Mesenchymal stem cell (in vitro differentiated cells and primary cell): ENCODE measurements at regions not wholly inside any gene's neighbourhood (a gene's known extent, or its start where the extent isn't known, plus 50 kb on each side); places are given as distances from the start of the nearest gene placed in this dataset.

ENCODE experiments used
- DNase-seq: peaks from one replicate; pipeline ENCODE4 v3.0.0-alpha.2; 2013
- H2AFZ ChIP-seq: one replicate; pipeline ENCODE4 v1.6.1; 2013; ENCODE audit warnings: low read depth, mild to moderate bottlenecking, control low read depth, inconsistent platforms, low read length, moderate library complexity
- H2AK5ac ChIP-seq: 2 replicates; pipeline ENCODE4 v1.6.1; 2013; ENCODE audit warnings: low read length, moderate library complexity, mild to moderate bottlenecking, inconsistent platforms; ENCODE audit not compliant: severe bottlenecking
- H2BK120ac ChIP-seq: one replicate; pipeline ENCODE4 v1.6.1; 2013; ENCODE audit warnings: low read depth, mild to moderate bottlenecking, inconsistent platforms, low read length, moderate library complexity
- H2BK12ac ChIP-seq, 2 experiments: one replicate each; pipeline ENCODE4 v1.6.1; 2013; ENCODE audit warnings: inconsistent platforms in 2 of 2, low read length in 2 of 2, mild to moderate bottlenecking in 2 of 2, moderate library complexity in 2 of 2, control low read depth in 1 of 2
- H2BK15ac ChIP-seq: one replicate; pipeline ENCODE4 v1.6.1; 2013; ENCODE audit warnings: mild to moderate bottlenecking, low read depth, inconsistent platforms; ENCODE audit not compliant: poor library complexity, severe bottlenecking
- H2BK5ac ChIP-seq: 2 replicates; pipeline ENCODE4 v1.6.1; 2013; ENCODE audit warnings: low read depth, mild to moderate bottlenecking, low read length, control low read depth, inconsistent platforms; ENCODE audit not compliant: poor library complexity, severe bottlenecking
- H3K14ac ChIP-seq, 2 experiments: one replicate each; pipeline ENCODE4 v1.6.1; 2013; ENCODE audit warnings: inconsistent platforms in 2 of 2, low read length in 2 of 2, control low read depth in 1 of 2, mild to moderate bottlenecking in 1 of 2, moderate library complexity in 1 of 2
- H3K18ac ChIP-seq, 2 experiments: one replicate each; pipeline ENCODE4 v1.6.1; 2013; ENCODE audit warnings: inconsistent platforms in 2 of 2, low read length in 2 of 2, control low read depth in 1 of 2, low read depth in 1 of 2, mild to moderate bottlenecking in 1 of 2
- H3K23ac ChIP-seq, 2 experiments: one replicate each; pipeline ENCODE4 v1.6.1; 2013; ENCODE audit warnings: inconsistent platforms in 2 of 2, low read length in 2 of 2, mild to moderate bottlenecking in 2 of 2, moderate library complexity in 2 of 2, control low read depth in 1 of 2
- H3K27ac ChIP-seq: 2 replicates; pipeline ENCODE4 v1.5.1; 2013; ENCODE audit warnings: mild to moderate bottlenecking, moderate library complexity, low read length, control low read depth, inconsistent platforms; ENCODE audit not compliant: poor library complexity, severe bottlenecking
- H3K27me3 ChIP-seq, 2 experiments: 2 replicates each; pipeline versions ENCODE4 v1.6.1 to v1.7.0; 2013; ENCODE audit warnings: low read length in 2 of 2, mild to moderate bottlenecking in 2 of 2, moderate library complexity in 2 of 2, control low read depth in 1 of 2, inconsistent platforms in 1 of 2; ENCODE audit not compliant: control insufficient read depth in 1 of 2, insufficient read depth in 1 of 2
- H3K36me3 ChIP-seq, 2 experiments: 2 replicates each; pipeline versions ENCODE4 v1.6.1 to v1.7.0; 2013; ENCODE audit warnings: low read length in 2 of 2, control low read depth in 1 of 2, inconsistent platforms in 1 of 2, low read depth in 1 of 2, mild to moderate bottlenecking in 1 of 2; ENCODE audit not compliant: insufficient read depth in 2 of 2, control insufficient read depth in 1 of 2
- H3K4ac ChIP-seq, 2 experiments: one replicate each; pipeline ENCODE4 v1.6.1; 2013; ENCODE audit warnings: inconsistent platforms in 2 of 2, low read length in 2 of 2, mild to moderate bottlenecking in 2 of 2, moderate library complexity in 2 of 2, control low read depth in 1 of 2, low read depth in 1 of 2
- H3K4me1 ChIP-seq: 2 replicates; pipeline ENCODE4 v1.6.1; 2013; ENCODE audit warnings: low read depth, low read length, control low read depth; ENCODE audit not compliant: control insufficient read depth, insufficient read depth
- H3K4me2 ChIP-seq: 2 replicates; pipeline ENCODE4 v1.6.1; 2013; ENCODE audit warnings: low read length, mild to moderate bottlenecking, inconsistent platforms; ENCODE audit not compliant: poor library complexity, severe bottlenecking
- H3K4me3 ChIP-seq, 2 experiments: 2 replicates each; pipeline versions ENCODE4 v1.5.1 to v1.7.0; 2013; ENCODE audit warnings: low read length in 2 of 2, mild to moderate bottlenecking in 2 of 2, control low read depth in 1 of 2, low read depth in 1 of 2; ENCODE audit not compliant: insufficient read depth in 1 of 2
- H3K79me1 ChIP-seq: replicated peaks from 2 replicates; pipeline ENCODE4 v1.6.1; 2013; ENCODE audit warnings: mild to moderate bottlenecking, control low read depth, low read length, inconsistent platforms; ENCODE audit not compliant: poor library complexity, severe bottlenecking
- H3K9ac ChIP-seq: 2 replicates; pipeline ENCODE4 v1.7.0; 2013; ENCODE audit warnings: mild to moderate bottlenecking, low read length, moderate library complexity
- H3K9me3 ChIP-seq: 2 replicates; pipeline ENCODE4 v1.7.0; 2013; ENCODE audit warnings: mild to moderate bottlenecking, low read length; ENCODE audit not compliant: control insufficient read depth
- H4K8ac ChIP-seq: one replicate; pipeline ENCODE4 v1.6.1; 2013; ENCODE audit warnings: inconsistent platforms, mild to moderate bottlenecking, low read length, moderate library complexity
- H4K91ac ChIP-seq: one replicate; pipeline ENCODE4 v1.6.1; 2013; ENCODE audit warnings: mild to moderate bottlenecking, low read length, inconsistent platforms
- WGBS: methylation state at CpG from one replicate; pipeline ENCODE4 v1.1.7; 2013; ENCODE audit warnings: mixed read lengths; 5-methylcytosine and 5-hydroxymethylcytosine counted together

DNA sequence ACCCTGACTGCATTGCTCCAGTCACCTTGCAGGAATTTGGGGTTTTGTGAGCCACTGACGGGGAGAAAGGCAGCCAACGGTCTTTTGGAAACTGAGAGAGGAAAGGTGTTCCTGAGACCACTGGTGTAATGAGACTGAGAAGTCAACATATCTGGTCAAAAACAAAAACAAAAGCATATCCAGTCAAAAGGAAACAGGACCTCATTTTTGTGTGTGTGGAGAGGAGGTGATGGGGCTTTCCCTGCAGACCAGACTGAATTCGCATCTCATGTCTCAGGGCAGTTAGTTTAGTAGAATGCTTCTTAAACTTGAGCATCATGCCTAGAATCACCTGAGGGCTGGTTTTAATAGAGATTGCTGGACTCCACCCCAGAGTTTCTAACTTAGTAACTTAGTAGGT lies 198.4 kb downstream of the COPRS start:
- Histone ChIP-seq H3K9ac (no peak overlapping the region), H3K4me2 (no peak overlapping the region), H3K4me3 (no peak overlapping the region), H3K9me3 (peaks cover 58% of the 10 kb centered on the region), H3K79me1 (no peaks in the 10 kb centered on the region), H2BK120ac (no peak overlapping the region), H2AFZ (no peak overlapping the region), H3K36me3 (no peaks in the 10 kb centered on the region), H4K8ac (no peak overlapping the region), H2AK5ac (no peak overlapping the region), H4K91ac (no peak overlapping the region), H3K23ac (no peak overlapping the region), H3K27me3 (peaks cover 11 to 21% of the 10 kb centered on the region in 2 experiments), H3K4ac (no peak overlapping the region), H2BK5ac (no peak overlapping the region), H2BK15ac (no peak overlapping the region), H3K27ac (no peak overlapping the region), H3K18ac (no peak overlapping the region), H3K14ac (no peak overlapping the region), H3K4me1 (no peaks in the 10 kb centered on the region), H2BK12ac (no peak overlapping the region)
- no peak for DNase-seq
- WGBS = 100% methylated on average over 2 of the region's 3 CpGs

DNA sequence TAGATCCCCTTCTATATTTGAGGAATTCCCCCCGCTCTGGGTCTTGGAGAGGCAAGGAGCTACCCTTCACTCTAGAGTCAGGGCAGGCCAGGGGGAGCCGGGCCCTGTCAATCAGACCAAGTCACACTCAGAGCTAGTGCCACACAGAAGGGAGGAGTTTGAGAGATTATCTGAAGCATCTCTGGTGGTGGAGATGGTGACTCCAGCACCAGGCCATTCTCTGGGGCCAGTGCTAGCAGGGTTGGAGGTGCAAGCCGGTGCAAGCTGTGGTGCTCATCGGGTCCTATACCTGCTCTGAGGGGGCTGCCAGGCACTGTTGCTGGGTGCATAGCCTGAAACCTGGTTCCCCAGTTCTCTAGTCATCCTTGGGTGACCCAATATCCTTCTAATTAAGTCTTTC lies 201.2 kb downstream of the COPRS start:
- Histone ChIP-seq H3K27me3 (peaks cover 11 to 21% of the 10 kb centered on the region in 2 experiments), H3K4me3 (no peak overlapping the region), H3K14ac (no peak overlapping the region), H2BK12ac (no peak overlapping the region), H4K8ac (no peak overlapping the region), H2BK5ac (no peak overlapping the region), H3K18ac (no peak overlapping the region), H2BK15ac (no peak overlapping the region), H3K9me3 (peaks cover 36% of the 10 kb centered on the region), H3K4ac (no peak overlapping the region), H2AK5ac (no peak overlapping the region), H4K91ac (no peak overlapping the region), H3K23ac (no peak overlapping the region), H3K27ac (no peak overlapping the region), H2AFZ (no peak overlapping the region), H2BK120ac (no peak overlapping the region), H3K36me3 (no peaks in the 10 kb centered on the region), H3K79me1 (no peaks in the 10 kb centered on the region), H3K4me2 (no peak overlapping the region), H3K4me1 (no peaks in the 10 kb centered on the region), H3K9ac (no peak overlapping the region)
- 97% methylated on average over 4 of the region's 4 CpGs for WGBS
- no peak for DNase-seq

DNA sequence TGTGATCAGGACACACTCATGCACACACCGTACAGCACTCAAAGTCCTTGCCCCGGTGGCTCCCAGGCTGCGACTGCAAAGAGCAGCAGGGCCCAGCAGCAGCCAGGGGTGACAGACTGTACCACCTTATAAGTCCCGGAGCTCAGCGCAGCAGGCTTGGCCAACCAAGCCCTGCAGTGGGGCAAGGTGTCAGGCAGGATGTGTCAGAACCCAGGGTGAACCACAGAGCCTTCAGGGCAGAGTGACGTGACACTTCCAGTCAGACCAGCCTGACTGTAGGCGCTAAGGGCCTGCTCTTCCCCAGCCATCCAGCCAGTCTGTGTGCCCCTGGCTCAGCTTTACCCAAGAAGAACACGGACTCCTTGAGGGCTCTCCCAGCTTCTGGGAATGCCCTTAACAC lies 204.1 kb downstream of the COPRS start:
- no peak overlapping the region for H4K8ac ChIP-seq
- no peak overlapping the region for H4K91ac ChIP-seq
- H2BK120ac ChIP-seq = no peak overlapping the region
- H3K27me3 ChIP-seq = peaks cover 4 to 16% of the 10 kb centered on the region in 2 experiments
- no peak overlapping the region for H2BK5ac ChIP-seq
- no peak overlapping the region for H3K9ac ChIP-seq
- H3K23ac ChIP-seq = no peak overlapping the region
- no peaks in the 10 kb centered on the region for H3K79me1 ChIP-seq
- no peaks in the 10 kb centered on the region for H3K36me3 ChIP-seq
- 90% methylated on average over 8 of the region's 8 CpGs for WGBS
- no peak overlapping the region for H2BK15ac ChIP-seq
- H2AFZ ChIP-seq = no peak overlapping the region
- H3K4me3 ChIP-seq = no peak overlapping the region
- H2AK5ac ChIP-seq = no peak overlapping the region
- no peak overlapping the region for H3K4me2 ChIP-seq
- H3K4ac ChIP-seq = no peak overlapping the region
- no peak for DNase-seq
- no peak overlapping the region for H2BK12ac ChIP-seq
- no peaks in the 10 kb centered on the region for H3K4me1 ChIP-seq
- no peak overlapping the region for H3K14ac ChIP-seq
- H3K27ac ChIP-seq = no peak overlapping the region
- H3K18ac ChIP-seq = no peak overlapping the region
- peaks cover 7% of the 10 kb centered on the region for H3K9me3 ChIP-seq

DNA sequence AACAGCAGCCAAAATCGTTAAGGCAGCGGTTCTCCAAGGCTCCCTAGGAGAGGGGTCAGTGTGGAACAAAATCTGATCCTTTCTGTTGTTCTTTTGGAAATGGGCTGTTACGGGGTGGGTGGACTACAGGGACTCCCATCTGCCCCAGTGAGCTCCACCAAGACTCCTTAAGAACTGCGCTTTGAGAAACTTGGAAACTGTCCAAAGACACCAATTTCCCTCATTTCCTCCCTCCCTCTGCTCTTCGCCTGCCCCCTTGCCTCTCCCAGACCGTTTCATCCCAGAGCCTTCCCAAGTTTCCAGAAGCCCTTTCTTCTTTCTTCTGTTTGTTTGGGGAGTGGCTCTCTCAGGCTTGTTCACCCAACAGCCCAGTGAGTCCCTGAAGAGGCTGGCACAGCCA lies 205.4 kb downstream of the COPRS start:
- H4K8ac ChIP-seq = no peak overlapping the region
- no peak overlapping the region for H3K14ac ChIP-seq
- H3K4ac ChIP-seq = no peak overlapping the region
- H2BK120ac ChIP-seq = no peak overlapping the region
- H3K18ac ChIP-seq = no peak overlapping the region
- H3K23ac ChIP-seq = no peak overlapping the region
- H3K4me1 ChIP-seq = no peaks in the 10 kb centered on the region
- no peak overlapping the region for H3K9ac ChIP-seq
- no peaks in the 10 kb centered on the region for H3K79me1 ChIP-seq
- DNase-seq = no peak
- no peak overlapping the region for H2AK5ac ChIP-seq
- no peak overlapping the region for H3K4me2 ChIP-seq
- H2BK15ac ChIP-seq = no peak overlapping the region
- H3K27ac ChIP-seq = no peak overlapping the region
- H3K36me3 ChIP-seq = no peaks in the 10 kb centered on the region
- no peak overlapping the region for H4K91ac ChIP-seq
- H2AFZ ChIP-seq = no peak overlapping the region
- H2BK12ac ChIP-seq = no peak overlapping the region
- H3K4me3 ChIP-seq = peak overlapping the region in 1 of 2 experiments; percentile 19
- H2BK5ac ChIP-seq = no peak overlapping the region
- peaks cover 0 to 9% of the 10 kb centered on the region in 2 experiments for H3K27me3 ChIP-seq
- WGBS = 80% methylated on average over 5 of the region's 6 CpGs
- H3K9me3 ChIP-seq = peaks cover 2% of the 10 kb centered on the region
